ENCODE measurements at regions not wholly inside any gene's neighbourhood (a gene's known extent, or its start where the extent isn't known, plus 50 kb on each side); places are given as distances from the start of the nearest gene placed in this dataset.
"Not testable (repeated sequence)": the region's sequence is repeated elsewhere in the genome, so short reads cannot be mapped to it uniquely, and the experiment has no call there.

- no peak overlapping the region for H3K27ac ChIP-seq (ENCODE audit: low read length)
- no peaks in the 10 kb centered on the region for H3K27me3 ChIP-seq (replicated peaks in 1 of 2; ENCODE audit: control insufficient read depth in 2 of 2, extremely low read depth in 1 of 2, insufficient read depth in 2 of 2, low read length in 1 of 2)
- CTCF ChIA-PET = no interaction called here
- H3K36me3 Mint-ChIP-seq = no peaks in the 10 kb centered on the region
- H3K4me3 ChIP-seq (ENCODE audit: control insufficient read depth in 1 of 2, extremely low read depth in 1 of 2, low read length in 1 of 2) = no peak overlapping the region
- DNase-seq (no peak), ATAC-seq (replicated peaks in 1 of 4) (no peak)
- H3K4me1 Mint-ChIP-seq = no peaks in the 10 kb centered on the region
- H3K4me1 ChIP-seq (ENCODE audit: control insufficient read depth in 1 of 2, extremely low read depth in 1 of 2, insufficient read depth in 2 of 2, low read length in 2 of 2) = no peaks in the 10 kb centered on the region
- H3K36me3 ChIP-seq (ENCODE audit: control insufficient read depth in 2 of 2, extremely low read depth in 1 of 2, insufficient read depth in 1 of 2, low read length in 1 of 2) = no peaks in the 10 kb centered on the region
- no peak overlapping the region for H3K27ac Mint-ChIP-seq
- POLR2A ChIA-PET = no interaction called here
- H3K27me3 Mint-ChIP-seq = peaks cover 6 to 12% of the 10 kb centered on the region in 2 donors
- peaks cover 0 to 4% (median 0%) of the 10 kb centered on the region in 3 donors for H3K9me3 Mint-ChIP-seq
- no peaks in the 10 kb centered on the region for H3K9me3 ChIP-seq
- WGBS (ENCODE audit: insufficient coverage) = no CpG with 5 or more reads among the region's 5 CpGs
- no peak overlapping the region for H3K4me3 Mint-ChIP-seq
These were observed 72.3 kb upstream of the CCN2 start for GRCh38 chr6:132023490-132023889.

DNA sequence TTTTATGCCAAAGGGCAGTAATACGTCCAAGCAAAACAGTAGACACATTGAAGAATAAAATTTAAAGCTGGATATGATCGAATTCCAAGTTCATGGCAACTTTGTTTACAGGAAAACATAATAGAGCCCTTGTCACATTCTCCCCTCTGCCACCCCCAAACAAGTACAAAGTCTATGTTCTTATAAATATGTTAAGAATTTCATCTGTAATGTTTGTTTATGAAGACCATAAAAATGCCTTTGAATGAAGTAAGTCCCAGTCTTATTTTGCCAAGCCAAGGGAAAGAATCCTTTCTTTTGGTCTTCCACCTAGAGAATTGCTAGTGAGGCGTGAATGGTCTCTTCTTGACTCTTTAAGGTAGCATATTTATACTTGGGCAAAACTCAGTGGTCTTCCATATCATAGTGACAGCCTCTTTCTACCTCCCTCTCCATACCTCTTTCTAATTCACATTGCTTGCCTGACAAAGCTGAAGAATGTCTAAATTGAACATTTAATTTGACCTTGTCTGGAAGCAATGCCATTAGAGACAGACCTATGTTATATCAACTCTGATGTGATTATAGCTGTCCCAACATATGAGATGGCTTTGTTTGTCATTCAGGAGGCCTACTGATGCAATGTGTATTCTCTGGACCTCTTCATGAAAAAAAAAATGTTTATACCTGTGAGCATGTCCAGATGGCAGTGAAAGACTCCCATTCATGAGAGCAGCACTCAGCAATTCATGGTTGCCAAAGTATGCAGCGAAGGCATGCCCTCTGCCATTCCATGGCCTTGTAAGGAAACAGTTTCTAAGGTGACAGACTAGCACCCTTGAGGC, 70.6 kb upstream of the CCN2 start:
- no peak overlapping the region for H3K4me3 Mint-ChIP-seq
- H3K27ac Mint-ChIP-seq = no peak overlapping the region
- H3K36me3 ChIP-seq (ENCODE audit: control insufficient read depth in 2 of 2, extremely low read depth in 1 of 2, insufficient read depth in 1 of 2, low read length in 1 of 2) = no peaks in the 10 kb centered on the region
- peaks cover 0 to 4% (median 0%) of the 10 kb centered on the region in 3 donors for H3K9me3 Mint-ChIP-seq
- ATAC-seq (replicated peaks in 1 of 4) (no peak), DNase-seq (no peak)
- H3K36me3 Mint-ChIP-seq = no peaks in the 10 kb centered on the region
- no peaks in the 10 kb centered on the region for H3K27me3 ChIP-seq (replicated peaks in 1 of 2; ENCODE audit: control insufficient read depth in 2 of 2, extremely low read depth in 1 of 2, insufficient read depth in 2 of 2, low read length in 1 of 2)
- 33% methylated on average over 1 of the region's 4 CpGs for WGBS (ENCODE audit: insufficient coverage)
- peaks cover 6 to 12% of the 10 kb centered on the region in 2 donors for H3K27me3 Mint-ChIP-seq
- H3K27ac ChIP-seq (ENCODE audit: low read length) = no peak overlapping the region
- no peak overlapping the region for H3K4me3 ChIP-seq (ENCODE audit: control insufficient read depth in 1 of 2, extremely low read depth in 1 of 2, low read length in 1 of 2)
- no peaks in the 10 kb centered on the region for H3K4me1 Mint-ChIP-seq
- H3K4me1 ChIP-seq (ENCODE audit: control insufficient read depth in 1 of 2, extremely low read depth in 1 of 2, insufficient read depth in 2 of 2, low read length in 2 of 2) = no peaks in the 10 kb centered on the region
- POLR2A ChIA-PET = no interaction called here
- H3K9me3 ChIP-seq = no peaks in the 10 kb centered on the region
- CTCF ChIA-PET = no interaction called here

GRCh38 chr6:132020918-132021317, 69.7 kb upstream of the CCN2 start:
- ATAC-seq (replicated peaks in 1 of 4); H3K27me3 ChIP-seq (replicated peaks in 1 of 2; ENCODE audit: control insufficient read depth in 2 of 2, extremely low read depth in 1 of 2, insufficient read depth in 2 of 2, low read length in 1 of 2); H3K36me3 Mint-ChIP-seq; DNase-seq; H3K27ac ChIP-seq (ENCODE audit: low read length); H3K27ac Mint-ChIP-seq; CTCF ChIA-PET; H3K9me3 ChIP-seq; H3K4me3 ChIP-seq (ENCODE audit: control insufficient read depth in 1 of 2, extremely low read depth in 1 of 2, low read length in 1 of 2); H3K36me3 ChIP-seq (ENCODE audit: control insufficient read depth in 2 of 2, extremely low read depth in 1 of 2, insufficient read depth in 1 of 2, low read length in 1 of 2); H3K4me1 Mint-ChIP-seq; H3K9me3 Mint-ChIP-seq; H3K4me3 Mint-ChIP-seq; H3K4me1 ChIP-seq (ENCODE audit: control insufficient read depth in 1 of 2, extremely low read depth in 1 of 2, insufficient read depth in 2 of 2, low read length in 2 of 2): not testable (repeated sequence)
- POLR2A ChIA-PET = interaction anchor here in 1 of 2 donors (0.5 kb wide), 1 partner anchor 27 kb away, joined by 19 read pairs; no protein-coding TSS in a partner anchor
- no CpG with 5 or more reads among the region's 4 CpGs for WGBS (ENCODE audit: insufficient coverage)
- peaks cover 6 to 12% of the 10 kb centered on the region in 2 donors for H3K27me3 Mint-ChIP-seq

- no peak for DNase-seq
- Histone ChIP-seq H3K36me3 (ENCODE audit: control insufficient read depth in 2 of 2, extremely low read depth in 1 of 2, insufficient read depth in 1 of 2, low read length in 1 of 2) (no peaks in the 10 kb centered on the region), H3K27ac (ENCODE audit: low read length) (no peak overlapping the region), H3K27me3 (replicated peaks in 1 of 2; ENCODE audit: control insufficient read depth in 2 of 2, extremely low read depth in 1 of 2, insufficient read depth in 2 of 2, low read length in 1 of 2) (no peaks in the 10 kb centered on the region), H3K9me3 (no peaks in the 10 kb centered on the region), H3K4me3 (ENCODE audit: control insufficient read depth in 1 of 2, extremely low read depth in 1 of 2, low read length in 1 of 2) (no peak overlapping the region), H3K4me1 (ENCODE audit: control insufficient read depth in 1 of 2, extremely low read depth in 1 of 2, insufficient read depth in 2 of 2, low read length in 2 of 2) (no peaks in the 10 kb centered on the region)
- Mint-ChIP-seq H3K4me3 (no peak overlapping the region), H3K27me3 (peaks cover 0 to 12% of the 10 kb centered on the region in 2 donors), H3K4me1 (no peaks in the 10 kb centered on the region), H3K9me3 (peaks cover 0 to 4% (median 0%) of the 10 kb centered on the region in 3 donors), H3K27ac (no peak overlapping the region), H3K36me3 (no peaks in the 10 kb centered on the region)
- ATAC-seq (replicated peaks in 1 of 4) = no peak
- POLR2A ChIA-PET = no interaction called here
- WGBS (ENCODE audit: insufficient coverage) = 70% methylated on average over 6 of the region's 6 CpGs
- CTCF ChIA-PET = no interaction called here
These were observed 69.0 kb upstream of the CCN2 start for GRCh38 chr6:132020138-132020581.

DNA sequence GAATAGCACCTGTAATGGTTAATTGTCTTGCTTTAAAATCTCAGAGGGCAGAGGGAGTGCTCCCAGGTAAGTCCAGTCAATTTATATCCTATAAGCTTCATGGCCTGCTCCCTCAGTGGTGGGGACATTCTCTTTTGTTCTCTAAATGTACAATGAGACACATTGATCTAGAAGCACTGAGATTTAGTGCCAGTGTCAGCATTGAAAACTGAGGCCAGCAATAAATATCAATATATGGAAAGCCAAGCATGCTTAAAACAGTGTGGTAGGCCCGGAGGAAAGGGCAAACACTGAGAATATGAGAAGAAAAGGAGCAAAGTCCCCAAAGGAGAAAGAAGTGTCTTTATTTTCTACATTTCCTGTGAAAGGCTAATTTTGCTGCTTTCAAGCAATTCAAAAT, 68.4 kb upstream of the CCN2 start:
- Mint-ChIP-seq H3K27me3 (peaks cover 0 to 12% of the 10 kb centered on the region in 2 donors), H3K36me3 (no peaks in the 10 kb centered on the region), H3K4me3 (no peak overlapping the region), H3K9me3 (peaks cover 0 to 3% (median 0%) of the 10 kb centered on the region in 3 donors), H3K4me1 (no peaks in the 10 kb centered on the region), H3K27ac (no peak overlapping the region)
- POLR2A ChIA-PET = no interaction called here
- no peak for ATAC-seq (replicated peaks in 1 of 4)
- no peaks in the 10 kb centered on the region for H3K36me3 ChIP-seq (ENCODE audit: control insufficient read depth in 2 of 2, extremely low read depth in 1 of 2, insufficient read depth in 1 of 2, low read length in 1 of 2)
- H3K27me3 ChIP-seq (replicated peaks in 1 of 2; ENCODE audit: control insufficient read depth in 2 of 2, extremely low read depth in 1 of 2, insufficient read depth in 2 of 2, low read length in 1 of 2) = no peaks in the 10 kb centered on the region
- DNase-seq = no peak
- H3K4me3 ChIP-seq (ENCODE audit: control insufficient read depth in 1 of 2, extremely low read depth in 1 of 2, low read length in 1 of 2) = no peak overlapping the region
- CTCF ChIA-PET = no interaction called here
- no peaks in the 10 kb centered on the region for H3K9me3 ChIP-seq
- WGBS (ENCODE audit: insufficient coverage) = 60% methylated on average over 1 of the region's 1 CpG
- no peaks in the 10 kb centered on the region for H3K4me1 ChIP-seq (ENCODE audit: control insufficient read depth in 1 of 2, extremely low read depth in 1 of 2, insufficient read depth in 2 of 2, low read length in 2 of 2)
- H3K27ac ChIP-seq (ENCODE audit: low read length) = no peak overlapping the region

DNA sequence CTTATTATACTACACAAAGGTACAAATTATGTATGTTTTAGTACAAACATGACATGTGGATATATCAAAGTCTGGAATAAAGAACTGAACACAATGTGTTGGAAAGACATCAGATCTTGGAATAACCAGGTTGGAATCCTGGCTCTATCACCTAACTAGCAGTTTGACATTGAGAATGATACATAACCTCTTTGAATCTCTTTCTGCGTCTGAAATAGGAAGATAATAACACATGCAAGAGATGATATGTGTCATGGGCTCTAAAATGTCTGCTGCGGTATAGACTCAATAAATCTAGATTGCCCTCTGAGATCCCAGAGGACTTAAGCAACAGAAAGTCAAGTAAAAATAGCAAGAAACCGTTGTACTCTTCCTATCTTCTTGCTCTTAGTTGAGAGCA, 66.8 kb upstream of the CCN2 start:
- Mint-ChIP-seq H3K27ac (no peak overlapping the region), H3K27me3 (peaks cover 0 to 9% of the 10 kb centered on the region in 2 donors), H3K36me3 (no peaks in the 10 kb centered on the region), H3K9me3 (no peaks in the 10 kb centered on the region), H3K4me3 (no peak overlapping the region), H3K4me1 (no peaks in the 10 kb centered on the region)
- Histone ChIP-seq H3K27me3 (replicated peaks in 1 of 2; ENCODE audit: control insufficient read depth in 2 of 2, extremely low read depth in 1 of 2, insufficient read depth in 2 of 2, low read length in 1 of 2) (no peaks in the 10 kb centered on the region), H3K36me3 (ENCODE audit: control insufficient read depth in 2 of 2, extremely low read depth in 1 of 2, insufficient read depth in 1 of 2, low read length in 1 of 2) (no peaks in the 10 kb centered on the region), H3K9me3 (no peaks in the 10 kb centered on the region), H3K27ac (ENCODE audit: low read length) (no peak overlapping the region), H3K4me1 (ENCODE audit: control insufficient read depth in 1 of 2, extremely low read depth in 1 of 2, insufficient read depth in 2 of 2, low read length in 2 of 2) (no peaks in the 10 kb centered on the region), H3K4me3 (ENCODE audit: control insufficient read depth in 1 of 2, extremely low read depth in 1 of 2, low read length in 1 of 2) (no peak overlapping the region)
- CTCF ChIA-PET = interaction anchor here in 1 of 2 donors (0.6 kb wide), 1 partner anchor 773 kb away, joined by 11 read pairs; no protein-coding TSS in a partner anchor
- 90% methylated on average over 2 of the region's 3 CpGs for WGBS (ENCODE audit: insufficient coverage)
- ATAC-seq (replicated peaks in 1 of 4) = no peak
- DNase-seq = no peak
- POLR2A ChIA-PET = no interaction called here

All from T-cell (primary cell).